Stimulated activated CD4-positive, alpha-beta T cell treated with anti-CD3 and anti-CD28 coated beads, Interleukin-2, amount 100 ng/mL, for 4 hours (primary cell): ENCODE measurements at regions not wholly inside any gene's neighbourhood (a gene's known extent, or its start where the extent isn't known, plus 50 kb on each side); places are given as distances from the start of the nearest gene placed in this dataset.

Experiments used
- DNase-seq: peaks from one replicate; pipeline ENCODE4 v3.0.0-alpha.2; 2020; ENCODE audit warnings: low read depth

DNA sequence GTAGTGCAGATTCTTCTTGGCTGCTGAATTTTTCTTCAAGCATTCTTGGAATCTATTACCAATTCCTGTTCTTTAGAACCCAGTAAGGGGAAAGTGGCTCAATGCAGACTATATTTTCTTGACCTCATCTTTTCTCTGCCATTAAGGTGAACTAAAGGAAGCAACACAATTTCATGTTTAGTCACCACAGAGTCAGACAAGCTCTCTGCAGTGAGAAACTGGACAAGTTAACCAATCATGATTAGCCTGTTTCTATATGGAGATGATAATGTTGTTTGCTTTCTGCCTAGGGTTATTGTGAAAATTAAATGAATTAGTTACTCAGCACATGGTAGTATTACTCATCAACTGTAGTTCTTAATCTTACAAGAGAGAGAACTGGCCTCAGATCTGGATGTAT is 1075.1 kb downstream of the AGBL1 start:
- DNase-seq, result no peak

DNA sequence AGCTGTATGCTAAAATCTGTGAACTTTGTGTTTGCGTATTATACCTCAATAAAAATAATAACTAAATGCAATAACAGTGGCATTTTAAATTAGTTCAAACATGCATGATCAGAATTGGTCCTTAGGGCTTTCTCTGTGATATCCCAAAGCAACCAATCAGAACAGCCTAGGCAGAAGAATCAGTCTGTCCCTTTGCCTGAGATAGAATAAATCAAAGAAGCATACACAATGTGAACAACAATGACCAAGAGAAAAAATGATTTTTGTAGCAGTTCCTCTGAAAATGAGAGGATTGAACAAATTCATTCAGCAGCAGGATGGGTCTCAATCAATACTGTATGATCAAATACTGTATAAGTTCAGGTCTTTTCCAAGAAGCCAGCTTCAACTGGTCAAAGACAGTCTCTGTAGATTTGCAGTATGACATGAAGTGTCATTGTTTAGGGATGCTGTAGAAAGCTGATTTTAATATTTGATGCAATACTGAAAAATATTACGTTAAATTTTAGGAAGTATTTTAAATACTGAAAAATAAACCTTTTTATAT is 1071.6 kb downstream of the AGBL1 start:
- DNase-seq, result no peak

DNA sequence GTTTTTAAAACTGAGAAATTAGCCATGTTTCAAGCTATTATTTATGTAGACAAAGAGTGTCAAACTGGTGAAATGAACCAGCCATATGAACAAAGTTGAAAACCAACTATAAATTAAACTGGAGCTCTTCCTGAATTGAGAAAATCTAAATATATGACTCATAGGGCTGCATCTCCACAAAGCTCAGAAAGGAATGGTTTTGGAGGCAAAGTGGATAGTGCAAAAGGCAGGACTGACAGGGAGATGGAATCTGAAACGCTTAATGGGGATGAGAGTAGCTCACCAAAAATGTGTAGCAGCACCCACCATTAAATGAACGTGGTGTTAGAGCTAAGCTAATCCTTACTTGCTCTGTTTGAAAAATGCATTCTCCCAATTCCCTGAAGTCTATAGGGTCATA is 1066.0 kb downstream of the AGBL1 start:
- DNase-seq, result no peak

DNA sequence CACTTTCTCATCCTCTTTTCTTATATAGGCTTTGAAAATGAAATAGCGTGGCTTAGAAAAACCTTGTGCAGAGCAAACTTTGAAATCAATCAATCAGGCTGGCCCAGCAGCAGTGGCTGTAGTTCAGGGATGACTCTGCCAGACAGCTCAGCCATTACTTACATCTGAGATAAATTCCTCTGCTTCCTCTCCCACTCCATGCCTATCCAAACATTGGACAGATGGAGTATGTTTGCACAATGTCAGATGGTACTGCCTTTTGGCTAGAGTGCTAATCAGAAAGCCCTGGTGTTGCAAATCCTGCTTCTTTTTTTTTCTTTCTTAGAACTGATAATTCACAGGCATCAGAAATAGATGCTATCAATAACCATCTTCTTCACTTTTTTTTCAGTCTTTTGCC is 1065.1 kb downstream of the AGBL1 start:
- DNase-seq, result no peak

DNA sequence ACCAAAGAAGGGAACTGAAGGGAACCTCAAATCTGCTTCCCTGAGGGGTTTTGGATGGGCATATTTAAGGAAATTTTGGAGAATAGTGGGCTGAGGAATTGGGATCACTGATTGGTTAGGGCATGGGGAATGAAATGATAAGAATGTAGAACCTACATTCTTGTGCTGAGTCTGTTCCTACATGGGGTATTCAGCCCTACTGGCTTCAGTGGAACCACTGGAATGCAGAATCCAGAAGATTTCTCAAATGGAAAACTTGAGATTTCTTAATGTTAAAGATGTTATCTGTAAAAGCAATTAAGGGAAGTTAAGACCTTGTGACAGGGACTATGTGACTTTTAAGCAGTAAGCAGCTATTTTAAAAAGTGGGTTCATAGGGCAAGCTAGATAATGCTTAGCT is 1062.4 kb downstream of the AGBL1 start:
- no peak for DNase-seq

DNA sequence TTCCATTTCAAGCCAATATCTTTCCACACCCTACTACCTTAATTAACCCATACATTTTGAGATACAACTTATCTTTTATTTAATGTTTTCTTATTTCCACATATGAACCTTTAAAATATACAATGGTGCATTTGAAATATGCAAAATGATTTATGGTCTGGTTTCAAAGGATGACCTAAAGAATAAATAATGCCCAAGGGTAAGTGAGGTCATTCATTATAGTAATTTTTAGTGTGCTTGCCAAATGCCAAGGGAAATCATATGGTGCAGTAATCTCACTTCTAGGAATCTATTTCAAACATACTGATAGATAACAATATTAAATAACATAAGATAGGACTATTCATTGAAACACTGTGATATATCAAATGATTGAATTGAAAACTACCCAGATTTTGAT is 1055.4 kb downstream of the AGBL1 start:
- no peak for DNase-seq

DNA sequence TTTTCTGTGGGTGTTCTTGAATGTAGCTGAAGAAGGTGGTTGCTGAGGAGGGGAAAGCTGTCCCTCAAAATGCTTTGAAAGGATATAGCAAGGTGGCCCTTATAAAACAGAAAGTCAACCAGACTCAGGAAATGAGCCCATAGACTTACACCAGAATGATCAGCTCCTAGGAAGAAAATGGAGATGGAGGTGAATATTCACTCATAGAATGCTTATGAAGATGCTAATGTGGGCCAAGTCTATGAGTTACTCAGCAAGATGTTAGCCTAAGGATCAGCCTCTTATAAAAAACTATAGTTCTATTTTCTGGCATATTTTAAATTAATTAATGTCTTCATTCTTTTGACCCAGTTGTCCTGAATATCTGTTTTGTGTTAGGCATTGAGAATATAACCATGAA is 1054.0 kb downstream of the AGBL1 start:
- DNase-seq, result no peak

DNA sequence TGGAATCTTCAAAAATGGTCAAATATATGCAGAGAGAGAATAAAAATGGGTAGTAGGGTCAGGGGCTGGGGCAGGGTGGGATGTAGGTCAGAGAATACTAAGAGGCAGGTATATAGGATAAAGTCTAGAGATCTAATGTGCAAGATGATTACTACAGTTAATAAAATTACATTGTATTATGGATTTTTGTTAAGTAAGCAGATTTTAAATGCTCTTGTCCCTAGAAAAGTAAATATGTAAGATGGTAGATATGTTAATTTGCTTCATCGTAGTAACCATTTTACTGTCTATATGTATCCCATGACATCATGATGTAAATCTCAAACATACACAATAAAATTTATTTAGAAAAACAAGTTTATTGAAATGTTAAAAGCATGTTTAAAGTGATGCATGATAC is 1051.4 kb downstream of the AGBL1 start:
- DNase-seq, result no peak

DNA sequence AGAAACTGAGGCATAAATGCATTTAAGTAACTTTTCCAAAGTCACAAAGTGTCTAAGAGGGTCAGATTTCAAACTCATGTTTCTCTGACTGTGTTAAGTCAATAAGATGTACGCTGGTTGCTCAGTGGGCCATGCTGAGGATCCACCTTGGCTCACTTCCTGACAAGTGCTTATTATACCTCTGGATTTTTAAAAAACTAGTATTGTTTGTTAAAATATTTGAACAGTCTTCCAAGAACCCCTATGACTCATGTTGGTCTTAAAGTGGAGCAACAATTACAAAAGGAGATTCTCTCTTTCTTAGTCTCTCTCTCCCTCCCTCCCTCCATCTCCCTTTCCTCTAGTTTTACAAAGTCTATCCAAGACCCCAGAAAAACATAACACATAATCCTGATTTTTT is 1050.2 kb downstream of the AGBL1 start:
- no peak for DNase-seq

DNA sequence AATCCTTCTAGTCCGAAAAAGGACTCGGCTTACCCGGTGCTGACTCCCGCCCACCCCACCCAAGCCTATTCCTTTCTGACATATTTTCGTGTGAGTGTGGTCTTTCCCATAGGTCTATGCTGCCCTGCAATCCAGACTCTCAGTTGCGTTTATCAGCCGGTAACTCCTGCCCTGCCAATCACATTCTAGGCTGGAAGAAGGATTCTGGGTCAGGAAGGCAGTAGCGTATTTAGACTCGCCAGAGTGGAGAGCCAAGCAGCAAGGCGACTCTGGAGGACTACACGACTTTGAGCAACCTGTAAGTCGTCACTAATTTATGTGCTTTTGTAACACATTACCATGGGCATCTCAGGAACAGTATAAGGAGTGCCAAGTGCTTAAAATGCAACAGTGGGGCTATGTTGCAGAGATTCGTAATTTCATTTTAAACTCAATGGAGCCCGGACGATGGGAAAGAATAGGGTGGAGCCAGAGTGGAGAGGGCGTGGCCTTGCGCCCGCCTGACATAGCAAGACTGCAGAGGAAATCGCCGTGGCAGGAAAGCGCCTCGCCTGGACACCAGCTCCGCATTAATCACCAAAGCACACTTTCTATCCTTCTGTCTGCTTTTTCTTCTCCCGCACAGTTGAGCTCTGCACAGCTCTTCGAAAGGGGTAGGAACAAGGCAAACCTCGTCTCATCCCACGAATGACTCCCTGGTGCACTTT is 1044.2 kb downstream of the AGBL1 start:
- DNase-seq, result no peak

DNA sequence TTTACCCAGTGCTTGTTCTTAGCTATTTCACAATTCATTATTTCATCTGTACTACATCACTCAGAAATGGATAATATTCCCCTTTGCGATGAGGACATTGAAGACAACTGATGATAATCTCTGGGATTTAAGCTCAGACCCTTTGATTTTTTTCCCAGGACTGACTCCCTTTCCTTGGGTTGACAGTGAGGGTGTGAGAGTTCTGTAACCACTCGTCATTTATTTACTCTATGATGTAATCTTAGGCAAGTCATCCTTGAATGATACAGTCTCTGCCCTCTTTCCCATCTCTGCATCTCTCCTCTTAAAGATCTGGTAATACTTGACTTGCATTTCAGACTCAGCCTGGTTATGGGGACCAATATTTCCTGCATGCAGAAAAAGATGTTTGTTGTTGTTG is 1041.7 kb downstream of the AGBL1 start:
- no peak for DNase-seq

DNA sequence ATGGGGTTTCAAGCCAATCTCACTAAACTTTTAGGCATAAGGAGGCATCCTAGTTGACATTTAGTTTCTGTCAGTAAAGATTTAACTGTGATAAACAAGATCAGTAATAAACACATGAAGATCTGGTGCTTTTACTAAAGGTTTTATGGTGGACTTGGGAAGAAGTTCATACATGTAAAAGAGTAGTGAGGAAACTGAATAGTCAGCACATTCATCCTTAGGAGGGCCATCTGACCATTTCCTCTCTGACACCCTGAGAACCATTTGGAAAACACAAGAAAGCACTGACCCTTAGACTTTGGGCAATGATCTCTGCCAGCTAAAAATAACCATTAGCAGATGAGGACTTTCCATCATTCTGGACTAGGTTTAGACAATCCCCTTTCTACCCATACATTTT is 1040.9 kb downstream of the AGBL1 start:
- no peak for DNase-seq

DNA sequence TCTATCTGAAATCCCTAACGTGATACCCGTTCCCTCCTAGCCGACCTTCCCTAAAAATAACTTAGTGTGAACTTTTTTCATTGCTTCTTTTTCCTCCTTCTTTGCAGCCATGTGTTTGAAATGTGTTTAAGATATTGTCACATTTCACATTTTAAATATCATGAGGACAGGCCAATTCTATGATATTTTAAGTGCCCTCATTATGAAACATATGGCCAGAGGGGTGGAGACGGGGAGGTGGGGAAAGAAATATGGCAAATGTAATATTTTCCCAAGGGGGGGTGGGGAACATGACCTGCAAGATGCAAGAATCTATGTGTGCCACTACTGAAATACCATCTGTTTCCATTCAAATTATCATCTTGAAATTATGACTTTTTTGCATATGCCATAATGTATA is 1039.2 kb downstream of the AGBL1 start:
- DNase-seq, result no peak

DNA sequence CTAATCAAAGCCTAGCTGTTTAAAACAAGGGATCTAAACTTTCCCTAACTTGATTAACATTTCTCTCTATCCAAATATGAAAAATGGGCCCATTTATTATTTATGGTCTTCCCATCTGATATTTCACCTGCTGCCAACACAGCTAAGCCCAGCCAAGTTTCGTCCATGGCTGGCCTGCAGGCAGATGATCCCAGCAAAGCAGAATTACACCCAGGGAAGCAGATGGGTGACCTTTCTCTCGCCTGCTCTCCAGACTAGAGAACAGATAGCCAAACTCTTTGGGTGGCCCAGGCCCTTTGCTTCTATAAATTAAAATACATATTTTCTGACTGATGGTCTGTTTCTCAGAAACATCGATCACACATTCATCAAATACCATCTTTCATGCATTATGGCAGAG is 1038.8 kb downstream of the AGBL1 start:
- DNase-seq, result no peak

DNA sequence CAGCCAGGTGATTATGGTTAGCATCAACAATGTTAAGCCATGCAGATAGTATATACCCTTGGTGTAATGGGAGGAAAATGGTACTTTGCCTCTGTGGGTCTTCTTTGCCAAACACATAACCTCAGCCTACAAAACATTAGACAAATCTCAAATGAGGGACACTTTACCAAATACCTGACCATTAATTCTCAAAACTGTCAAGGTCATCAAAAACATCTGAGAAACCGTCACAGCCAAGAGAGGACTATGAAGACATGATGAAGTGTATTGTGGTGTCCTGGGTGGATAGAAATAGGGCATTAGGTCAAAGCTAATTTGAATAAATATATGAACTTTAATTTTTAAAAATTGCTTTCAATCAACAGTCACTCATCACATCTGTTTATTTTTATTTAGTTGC is 1036.1 kb downstream of the AGBL1 start:
- DNase-seq, result no peak

DNA sequence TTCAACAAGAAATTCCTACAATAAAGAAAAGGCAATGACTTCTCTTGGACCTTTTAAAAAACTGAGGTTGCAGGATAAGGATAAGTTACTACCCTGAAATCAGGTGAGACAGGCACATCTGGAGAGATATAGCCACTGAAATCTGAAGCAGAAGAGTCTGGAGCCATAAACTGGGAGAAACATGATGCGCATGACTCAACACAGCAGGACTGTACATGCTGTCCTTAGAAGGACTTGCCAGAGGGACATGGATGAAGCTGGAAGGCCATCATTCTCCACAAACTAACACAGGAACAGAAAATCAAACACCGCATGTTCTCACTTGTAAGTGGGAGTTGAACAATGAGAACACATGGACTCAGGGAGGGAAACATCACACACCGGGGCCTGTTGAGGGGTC is 1020.2 kb downstream of the AGBL1 start:
- DNase-seq, result no peak

DNA sequence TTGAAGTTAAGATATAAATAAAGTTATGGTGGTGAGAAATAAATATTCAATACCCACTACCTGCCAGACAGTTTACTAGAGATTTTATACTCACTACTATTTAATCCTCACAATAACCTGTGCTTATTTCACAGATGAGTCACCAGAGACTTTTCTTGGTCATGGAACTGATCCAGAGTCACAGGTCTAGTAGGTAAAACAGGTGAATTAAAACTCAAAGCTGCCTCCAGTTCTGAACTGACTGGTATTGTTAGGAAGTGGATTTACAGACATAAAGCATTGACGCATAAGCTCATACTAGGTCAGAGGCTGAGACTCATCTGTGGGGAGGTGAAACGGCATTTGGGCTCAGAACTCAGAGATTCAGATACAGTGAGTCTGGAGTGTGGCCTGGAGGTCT is 1009.9 kb downstream of the AGBL1 start:
- DNase-seq, result no peak

DNA sequence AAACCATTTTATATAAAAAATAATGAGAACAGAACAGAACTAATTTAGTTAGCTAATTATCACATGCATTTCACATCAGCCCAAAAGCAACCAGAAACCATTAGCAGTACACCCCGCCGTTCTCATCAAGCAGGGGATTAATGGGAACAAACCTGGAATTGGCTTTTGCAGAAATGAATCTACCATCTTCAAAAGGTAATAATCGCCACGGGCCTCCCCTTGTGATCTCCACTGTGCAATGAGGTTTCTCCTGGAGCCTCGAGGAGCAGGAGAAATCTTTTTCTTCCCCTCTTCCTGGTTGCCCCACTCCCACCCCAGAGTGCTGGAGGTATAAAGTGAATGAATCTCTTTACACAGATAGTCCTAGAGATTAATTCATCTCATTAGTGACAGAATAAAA is 1003.5 kb downstream of the AGBL1 start:
- DNase-seq, result no peak

DNA sequence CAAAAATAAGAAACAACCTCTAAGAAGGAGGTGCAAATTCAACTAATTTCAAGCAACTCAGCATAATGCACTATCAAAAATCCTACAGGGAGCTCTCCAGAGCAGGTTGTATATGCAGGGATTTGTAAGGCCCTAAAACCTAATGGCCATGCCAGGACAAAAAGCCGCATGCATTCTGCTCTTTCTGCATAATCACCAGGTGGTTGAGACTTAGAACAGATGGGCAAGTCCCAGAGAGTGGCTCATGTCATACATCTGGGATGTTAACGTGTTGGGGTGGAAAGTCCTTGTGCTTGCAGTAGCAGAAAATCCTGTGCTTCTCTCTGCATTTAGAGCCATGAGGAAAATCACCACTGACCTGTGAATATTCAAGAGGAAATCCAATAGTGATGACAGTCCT is 1002.9 kb downstream of the AGBL1 start:
- DNase-seq, result no peak

DNA sequence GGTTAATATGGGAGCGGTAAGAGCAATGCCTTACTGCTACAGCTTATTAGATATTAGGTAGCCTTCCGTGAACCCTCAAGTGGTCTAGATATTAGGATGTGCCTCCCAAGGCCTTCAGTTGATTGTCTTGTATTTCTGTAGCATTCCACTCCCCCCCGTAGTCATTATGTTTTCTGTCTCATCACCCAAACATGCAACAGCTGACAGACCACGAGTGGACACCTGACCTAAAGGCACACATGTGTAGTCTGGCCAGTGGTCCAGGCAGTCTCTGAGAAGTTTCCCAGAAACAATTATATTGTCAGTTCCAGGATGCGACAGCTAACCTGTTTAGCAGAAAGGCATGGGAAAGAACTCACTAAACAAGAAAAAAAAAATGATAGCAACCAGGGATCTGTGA is 1000.9 kb downstream of the AGBL1 start:
- DNase-seq, result no peak
